BJ (cell line): ENCODE measurements at regions not wholly inside any gene's neighbourhood (a gene's known extent, or its start where the extent isn't known, plus 50 kb on each side); places are given as distances from the start of the nearest gene placed in this dataset.

Experiments
- CTCF ChIA-PET: fragments of 350-600 bp; formaldehyde crosslinking; extraction: SDS; loops from one replicate; lab custom pipeline; 2021; ENCODE audit warnings: antibody characterized with exemption, inconsistent platforms; lab: Yijun Ruan, JAX
- POLR2A ChIA-PET: fragments of 300-600 bp; sonication (Branson Sonifier 250); formaldehyde crosslinking; extraction: SDS; loops from one replicate; lab custom pipeline; 2021; ENCODE audit warnings: antibody characterized with exemption; lab: Charles Lee
- DNase-seq: peaks from one replicate; pipeline ENCODE4 v3.0.0-alpha.2; 2011; ENCODE audit warnings: low read depth
- H3K27me3 ChIP-seq: 2 replicates; pipeline ENCODE4 v1.6.0; 2011; ENCODE audit warnings: low read length; ENCODE audit not compliant: control insufficient read depth, insufficient read depth
- H3K36me3 ChIP-seq: 2 replicates; pipeline ENCODE4 v1.5.1; 2011; ENCODE audit warnings: low read length; ENCODE audit not compliant: control insufficient read depth, insufficient read depth
- H3K4me3 ChIP-seq: 2 replicates; pipeline ENCODE4 v1.5.1; 2011; ENCODE audit warnings: low read depth, mild to moderate bottlenecking, control low read depth, low read length
- TF ChIP-seq, protein P1 (sequence below): IDR thresholded peaks from 2 replicates; pipeline ENCODE4 v1.5.1; 2011; ENCODE audit warnings: low read depth, mild to moderate bottlenecking, control low read depth, inconsistent platforms, low read length, moderate library complexity; ENCODE audit not compliant: insufficient read depth

DNA sequence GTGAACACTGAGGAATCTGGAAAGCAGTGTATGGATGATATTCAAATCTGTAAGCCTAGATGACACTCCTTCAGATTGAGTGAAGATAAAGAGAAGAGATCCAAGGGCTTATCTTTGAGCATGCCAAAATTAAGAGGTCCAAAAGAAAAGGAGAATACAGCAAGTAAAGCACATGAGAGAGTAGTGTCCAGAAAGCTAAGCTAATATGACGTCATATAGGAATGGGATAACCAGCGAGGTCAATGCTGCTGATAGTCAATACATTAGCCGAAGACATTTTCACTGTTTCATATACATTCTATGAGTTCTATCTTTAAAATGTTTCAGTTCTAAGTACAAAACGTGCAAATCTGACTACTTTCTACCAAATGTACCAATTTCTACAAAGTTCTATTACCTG, 975.8 kb downstream of the TLE4 start:
- H3K4me3 ChIP-seq = no peak overlapping the region
- no peaks in the 10 kb centered on the region for H3K36me3 ChIP-seq
- TF ChIP-seq, protein P1, sequence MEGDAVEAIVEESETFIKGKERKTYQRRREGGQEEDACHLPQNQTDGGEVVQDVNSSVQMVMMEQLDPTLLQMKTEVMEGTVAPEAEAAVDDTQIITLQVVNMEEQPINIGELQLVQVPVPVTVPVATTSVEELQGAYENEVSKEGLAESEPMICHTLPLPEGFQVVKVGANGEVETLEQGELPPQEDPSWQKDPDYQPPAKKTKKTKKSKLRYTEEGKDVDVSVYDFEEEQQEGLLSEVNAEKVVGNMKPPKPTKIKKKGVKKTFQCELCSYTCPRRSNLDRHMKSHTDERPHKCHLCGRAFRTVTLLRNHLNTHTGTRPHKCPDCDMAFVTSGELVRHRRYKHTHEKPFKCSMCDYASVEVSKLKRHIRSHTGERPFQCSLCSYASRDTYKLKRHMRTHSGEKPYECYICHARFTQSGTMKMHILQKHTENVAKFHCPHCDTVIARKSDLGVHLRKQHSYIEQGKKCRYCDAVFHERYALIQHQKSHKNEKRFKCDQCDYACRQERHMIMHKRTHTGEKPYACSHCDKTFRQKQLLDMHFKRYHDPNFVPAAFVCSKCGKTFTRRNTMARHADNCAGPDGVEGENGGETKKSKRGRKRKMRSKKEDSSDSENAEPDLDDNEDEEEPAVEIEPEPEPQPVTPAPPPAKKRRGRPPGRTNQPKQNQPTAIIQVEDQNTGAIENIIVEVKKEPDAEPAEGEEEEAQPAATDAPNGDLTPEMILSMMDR = no peak
- no peak for DNase-seq
- POLR2A ChIA-PET = no interaction called here
- no peaks in the 10 kb centered on the region for H3K27me3 ChIP-seq
- CTCF ChIA-PET = no interaction called here

DNA sequence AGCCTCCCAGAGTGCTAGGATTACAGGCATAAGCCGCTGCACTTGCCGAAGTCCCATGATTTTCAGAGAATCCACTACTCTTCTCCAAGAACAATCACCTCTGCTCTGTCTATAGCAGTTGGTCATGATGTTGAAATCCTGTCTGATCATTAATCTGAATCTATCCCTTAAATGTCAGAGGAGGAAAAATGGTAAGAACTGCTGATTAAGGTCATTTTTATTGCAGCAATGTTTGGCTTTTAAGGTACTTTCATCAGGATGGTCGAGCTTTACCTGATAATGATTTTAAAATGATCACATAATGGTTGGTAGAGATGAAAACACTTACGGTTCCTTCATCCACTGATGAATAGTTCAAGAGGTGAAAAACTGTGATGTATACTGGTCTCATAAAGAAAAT, 968.6 kb downstream of the TLE4 start:
- no peaks in the 10 kb centered on the region for H3K36me3 ChIP-seq
- TF ChIP-seq, protein P1 = no peak
- ChIA-PET POLR2A (no interaction called here), CTCF (interaction anchor here (0.6 kb wide), 1 partner anchor 39 kb away, joined by 3 read pairs; no protein-coding TSS in a partner anchor)
- DNase-seq = no peak
- H3K4me3 ChIP-seq = no peak overlapping the region
- no peaks in the 10 kb centered on the region for H3K27me3 ChIP-seq

DNA sequence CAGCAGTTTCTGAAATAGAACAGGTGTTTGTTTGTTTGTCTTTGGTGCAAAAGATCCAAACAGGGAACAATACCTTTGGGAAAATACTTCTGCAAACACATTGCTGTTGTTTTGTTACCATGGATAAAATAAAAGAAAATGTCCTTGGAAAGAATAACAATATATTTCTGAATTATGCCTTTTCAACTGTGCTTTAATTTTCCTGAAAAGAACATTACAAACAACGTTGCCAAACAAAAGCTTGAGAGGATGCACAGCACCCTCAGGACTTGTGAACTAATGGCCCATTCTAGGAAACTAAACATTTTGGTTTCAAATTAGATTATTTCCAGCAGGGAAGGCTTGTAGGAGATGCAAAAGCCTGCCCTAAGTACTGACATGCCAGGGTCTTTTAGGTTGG, 967.2 kb downstream of the TLE4 start:
- CTCF ChIA-PET = no interaction called here
- Histone ChIP-seq H3K4me3 (no peak overlapping the region), H3K27me3 (no peaks in the 10 kb centered on the region), H3K36me3 (no peaks in the 10 kb centered on the region)
- DNase-seq = no peak
- TF ChIP-seq, protein P1 = no peak
- POLR2A ChIA-PET = no interaction called here

DNA sequence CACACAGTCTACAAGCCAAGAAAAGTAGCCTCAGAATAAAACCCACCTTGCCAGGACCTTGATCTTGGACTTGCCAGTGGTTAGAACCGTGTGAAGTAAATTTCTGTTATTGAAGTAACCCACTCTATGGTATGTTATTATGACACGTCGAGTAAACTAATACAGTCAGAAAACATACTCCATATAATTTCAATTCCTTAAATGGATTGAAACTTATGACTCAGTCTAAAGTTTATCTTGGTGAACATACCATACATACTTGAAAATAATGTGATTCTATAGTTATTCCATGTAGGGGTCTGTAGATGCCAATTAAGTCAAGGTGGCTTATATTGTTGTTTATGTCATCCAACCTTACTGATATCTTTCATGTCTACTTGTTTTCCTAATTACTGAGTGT, 950.7 kb downstream of the TLE4 start:
- no peak overlapping the region for H3K4me3 ChIP-seq
- H3K27me3 ChIP-seq = no peaks in the 10 kb centered on the region
- CTCF ChIA-PET = no interaction called here
- no peaks in the 10 kb centered on the region for H3K36me3 ChIP-seq
- no peak for DNase-seq
- TF ChIP-seq, protein P1 = no peak
- POLR2A ChIA-PET = no interaction called here

DNA sequence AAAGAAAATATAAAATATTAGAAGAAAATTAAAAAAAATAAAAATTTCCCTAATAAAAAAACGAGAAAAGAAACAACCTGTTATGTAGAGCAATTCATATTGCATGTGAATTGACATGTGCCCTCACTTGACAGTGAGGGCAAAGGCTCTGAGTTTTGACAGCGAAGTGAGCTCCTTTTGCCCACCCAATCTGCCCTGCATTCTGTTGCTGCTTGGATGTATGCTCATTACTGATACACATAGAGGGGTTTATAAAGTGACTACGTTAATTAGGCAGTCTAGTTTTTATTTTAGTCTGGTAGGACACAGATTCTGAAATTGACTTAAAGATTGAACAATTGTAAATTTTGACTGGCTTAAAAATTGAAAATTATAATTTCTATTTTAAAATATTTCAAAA, 949.4 kb downstream of the TLE4 start:
- H3K4me3 ChIP-seq = no peak overlapping the region
- no peaks in the 10 kb centered on the region for H3K27me3 ChIP-seq
- TF ChIP-seq, protein P1 = no peak
- ChIA-PET POLR2A (no interaction called here), CTCF (no interaction called here)
- no peak for DNase-seq
- H3K36me3 ChIP-seq = no peaks in the 10 kb centered on the region
